NOMO-1 (cell line): ENCODE measurements at regions not wholly inside any gene's neighbourhood (a gene's known extent, or its start where the extent isn't known, plus 50 kb on each side); places are given as distances from the start of the nearest gene placed in this dataset.
"Not testable (repeated sequence)": the region's sequence is repeated elsewhere in the genome, so short reads cannot be mapped to it uniquely, and the experiment has no call there.

Source experiments
- DNase-seq, 2 experiments: peaks; one replicate each; lab custom pipeline; 2025; ENCODE audit not compliant: unreplicated experiment in 2 of 2; lab: John Stamatoyannopoulos, UW

DNA sequence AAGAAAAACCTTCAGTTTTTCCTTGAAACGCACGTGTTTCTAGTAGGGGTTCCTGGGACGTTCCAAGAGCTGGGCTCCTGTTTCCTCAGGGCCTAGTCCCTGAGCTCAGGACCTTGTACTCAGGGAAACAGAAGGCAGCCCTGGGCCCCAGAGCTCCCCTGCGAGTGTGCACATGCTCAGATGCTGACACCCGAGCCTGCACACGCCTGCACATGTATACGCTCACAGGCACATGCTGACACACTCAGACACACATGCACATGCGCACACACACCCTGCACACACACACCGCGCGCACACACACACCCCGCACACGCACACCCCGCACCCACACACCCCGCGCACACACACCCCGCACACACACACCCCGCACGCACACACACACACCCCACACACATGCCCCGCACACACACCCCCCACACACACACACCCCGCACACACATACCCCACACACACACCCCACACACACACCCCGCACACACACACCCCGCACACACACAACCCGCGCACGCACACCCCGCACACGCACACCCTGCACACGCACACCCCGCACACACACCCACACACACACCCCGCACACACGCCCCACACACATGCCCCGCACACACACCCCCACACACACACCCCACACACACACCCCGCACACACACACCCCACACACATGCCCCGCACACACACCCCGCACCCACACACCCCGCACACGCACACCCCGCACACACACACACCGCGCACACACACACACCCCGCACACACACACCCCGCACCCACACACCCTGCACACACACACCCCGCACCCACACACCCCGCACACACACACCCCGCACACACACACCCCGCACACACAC lies 52.2 kb downstream of the CALML3 start:
- DNase-seq, result no peak

DNA sequence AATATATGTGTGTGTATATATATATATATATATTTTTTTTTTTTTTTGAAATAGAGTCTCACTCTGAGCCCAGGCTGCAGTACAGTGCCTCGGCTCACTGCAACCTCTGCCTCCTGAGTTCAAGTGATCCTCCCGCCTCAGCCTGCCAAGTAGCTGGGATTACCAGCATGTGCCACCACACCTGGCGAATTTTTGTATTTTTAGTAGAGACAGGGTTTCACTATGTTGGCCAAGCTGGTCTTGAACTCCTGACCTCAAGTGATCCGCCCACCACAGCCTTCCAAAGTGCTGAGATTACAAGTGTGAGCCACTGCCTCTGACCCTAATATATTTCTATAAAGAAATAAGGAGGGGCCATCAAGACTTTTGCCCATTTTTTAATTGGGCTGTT lies 55.3 kb downstream of the CALML3 start:
- DNase-seq, result not testable (repeated sequence)

GRCh38 chr10:5581670-5582566 lies 57.2 kb downstream of the CALML3 start:
- peak; percentile 3 to 84 for DNase-seq

- no peak for DNase-seq
Observed at GRCh38 chr10:5582736-5583135, 58.0 kb downstream of the CALML3 start.

DNA sequence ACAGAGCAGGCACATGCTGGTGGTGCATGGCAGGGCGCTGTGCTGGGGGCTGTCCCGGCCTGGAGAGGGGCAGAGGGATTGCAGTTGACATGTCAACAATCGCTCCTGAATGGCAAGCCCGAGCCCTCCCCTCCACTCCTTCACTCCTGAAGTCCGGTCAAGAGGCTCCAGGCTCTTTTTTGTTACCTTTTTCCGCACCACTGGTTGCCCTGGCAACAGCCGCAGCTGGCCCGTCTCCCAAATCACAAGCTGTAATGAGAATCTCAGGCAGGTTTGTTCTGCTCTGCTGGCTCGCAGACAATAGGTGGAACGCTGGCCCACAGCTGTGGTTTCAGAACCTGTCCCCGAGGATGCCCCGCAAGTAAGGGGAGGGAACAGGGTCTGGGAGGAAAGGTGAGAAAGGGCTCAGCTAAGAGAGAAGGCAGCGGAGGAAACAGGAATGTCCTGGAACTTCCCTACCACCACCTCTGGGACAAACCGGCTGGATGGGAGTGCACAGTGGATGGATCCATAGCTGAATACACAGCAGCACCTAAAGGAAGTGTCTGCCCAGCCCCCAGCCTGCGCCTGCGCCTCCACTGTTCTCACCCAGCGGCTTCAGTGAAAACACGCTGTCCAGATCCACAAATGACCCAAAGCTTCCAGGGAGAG lies 58.9 kb downstream of the CALML3 start:
- no peak for DNase-seq

GRCh38 chr10:5584895-5585516 lies 60.2 kb downstream of the CALML3 start:
- no peak for DNase-seq

DNA sequence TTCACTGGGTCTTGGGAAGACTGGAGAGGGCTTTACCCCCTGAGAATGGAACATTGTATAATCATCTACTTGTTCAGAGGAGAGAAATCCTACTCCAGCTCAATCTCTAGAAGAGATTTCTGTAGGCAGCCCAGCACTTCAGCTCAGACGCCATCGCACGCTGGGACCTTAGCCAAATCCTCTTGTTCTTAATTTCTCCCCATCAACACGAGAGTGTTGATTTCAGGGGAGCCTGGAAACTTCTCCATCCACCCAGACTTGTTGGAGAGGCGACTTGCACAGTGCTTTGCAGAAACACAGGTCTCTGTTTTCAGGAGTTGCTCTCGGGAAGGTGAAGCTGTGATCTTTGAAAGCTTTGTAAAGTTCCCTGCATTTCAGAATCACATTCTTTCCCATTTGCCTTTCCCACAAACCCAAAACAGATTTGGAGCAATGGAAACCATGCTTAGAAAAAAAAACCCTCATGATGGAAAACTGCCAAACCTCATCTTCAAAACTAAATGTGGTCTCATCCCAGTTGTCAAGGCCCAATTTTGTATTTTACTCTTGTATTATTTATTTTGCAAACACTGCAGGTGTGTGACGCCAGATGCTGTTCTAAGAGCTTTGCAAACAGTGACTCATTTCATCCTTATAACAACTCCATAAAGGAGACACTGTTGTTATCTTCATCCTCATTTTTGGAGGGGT lies 60.9 kb downstream of the CALML3 start:
- no peak for DNase-seq

GRCh38 chr10:5587151-5588079 lies 62.7 kb downstream of the CALML3 start:
- DNase-seq, result no peak

DNA sequence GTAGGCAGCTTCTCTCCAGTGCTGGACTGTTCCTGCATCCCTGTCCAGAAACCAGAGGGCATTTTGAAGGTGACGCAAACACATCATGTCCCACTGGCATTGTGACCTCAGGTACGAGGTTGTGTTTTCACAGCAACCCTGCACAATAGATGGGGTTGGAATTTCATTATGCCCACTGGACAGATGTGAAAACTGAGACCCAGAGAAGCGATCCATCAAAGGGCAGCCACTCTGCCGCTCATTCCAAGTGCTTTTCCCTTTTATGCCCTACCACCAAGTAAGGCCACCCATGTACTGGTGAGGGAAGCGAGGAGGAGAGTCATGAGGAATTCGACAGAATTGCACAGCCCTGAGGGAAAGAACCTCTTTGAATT lies 63.3 kb downstream of the CALML3 start:
- no peak for DNase-seq

GRCh38 chr10:5588603-5589002 lies 63.8 kb downstream of the CALML3 start:
- no peak for DNase-seq
